HG02642 (cell line): ENCODE measurements at regions not wholly inside any gene's neighbourhood (a gene's known extent, or its start where the extent isn't known, plus 50 kb on each side); places are given as distances from the start of the nearest gene placed in this dataset.

ENCODE experiments used
- ATAC-seq: cut with Tn5 transposase; IDR thresholded peaks from one replicate; pipeline ENCODE4 v1.9.1; 2021; ENCODE audit warnings: mild to moderate bottlenecking; ENCODE audit not compliant: unreplicated experiment, poor library complexity

- ATAC-seq, result no peak
These were observed 291.5 kb downstream of the SOX11 start for GRCh38 chr2:5983511-5984272.

- ATAC-seq, result no peak
These were observed 292.1 kb downstream of the SOX11 start for GRCh38 chr2:5984273-5984655.

GRCh38 chr2:5984946-5985345 is 292.8 kb downstream of the SOX11 start:
- ATAC-seq, result no peak

GRCh38 chr2:5985536-5986385 is 293.6 kb downstream of the SOX11 start:
- no peak for ATAC-seq

- ATAC-seq, result no peak
These were observed 294.9 kb downstream of the SOX11 start for GRCh38 chr2:5986801-5987787.

- ATAC-seq, result no peak
These were observed 295.9 kb downstream of the SOX11 start for GRCh38 chr2:5988120-5988519.

- ATAC-seq, result no peak
These were observed 297.9 kb downstream of the SOX11 start for GRCh38 chr2:5990086-5990485.

- ATAC-seq, result no peak
These were observed 299.3 kb downstream of the SOX11 start for GRCh38 chr2:5991305-5991968.

- no peak for ATAC-seq
These were observed 303.6 kb downstream of the SOX11 start for GRCh38 chr2:5995832-5996231.

GRCh38 chr2:6008186-6008585 is 316.0 kb downstream of the SOX11 start:
- ATAC-seq, result no peak

GRCh38 chr2:6008726-6009125 is 316.5 kb downstream of the SOX11 start:
- ATAC-seq, result no peak

- no peak for ATAC-seq
These were observed 318.0 kb downstream of the SOX11 start for GRCh38 chr2:6010163-6010562.

GRCh38 chr2:6011921-6012320 is 319.7 kb downstream of the SOX11 start:
- no peak for ATAC-seq

- no peak for ATAC-seq
These were observed 325.6 kb downstream of the SOX11 start for GRCh38 chr2:6017736-6018286.

- ATAC-seq, result no peak
These were observed 332.0 kb downstream of the SOX11 start for GRCh38 chr2:6024229-6024628.

GRCh38 chr2:6024784-6025183 is 332.6 kb downstream of the SOX11 start:
- no peak for ATAC-seq

- no peak for ATAC-seq
These were observed 333.2 kb downstream of the SOX11 start for GRCh38 chr2:6025391-6025790.

GRCh38 chr2:6027066-6027465 is 334.9 kb downstream of the SOX11 start:
- ATAC-seq, result no peak

- no peak for ATAC-seq
These were observed 339.1 kb downstream of the SOX11 start for GRCh38 chr2:6031200-6031867.
